NCI-H2227 (cell line): ENCODE measurements at regions not wholly inside any gene's neighbourhood (a gene's known extent, or its start where the extent isn't known, plus 50 kb on each side); places are given as distances from the start of the nearest gene placed in this dataset.
"Not testable (repeated sequence)": the region's sequence is repeated elsewhere in the genome, so short reads cannot be mapped to it uniquely, and the experiment has no call there.

Experiments
- DNase-seq: peaks from one replicate; lab custom pipeline; 2025; ENCODE audit not compliant: unreplicated experiment; lab: John Stamatoyannopoulos, UW

- no peak for DNase-seq
Observed at GRCh38 chr5:39774605-39775004, 349.8 kb upstream of the DAB2 start.

GRCh38 chr5:39772307-39772706 lies 347.5 kb upstream of the DAB2 start:
- DNase-seq: no peak

DNA sequence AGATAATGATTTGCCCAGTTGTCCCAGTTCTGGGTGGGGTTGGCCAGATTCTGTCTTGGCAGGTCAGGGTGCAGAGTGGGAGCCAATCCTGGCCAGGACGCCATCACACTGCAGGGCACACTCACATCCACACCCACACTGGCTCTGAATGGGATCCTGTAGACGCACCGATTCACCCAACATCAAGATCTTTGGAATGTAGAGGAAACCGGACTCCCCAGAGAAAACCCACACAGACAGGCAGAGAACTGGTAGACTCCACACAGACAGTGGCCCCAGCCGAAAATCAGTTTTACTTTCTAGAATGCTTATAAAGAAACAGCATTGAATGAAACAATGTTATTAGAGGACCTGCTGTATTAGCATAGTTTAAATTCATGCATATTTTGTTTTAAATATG lies 343.1 kb upstream of the DAB2 start:
- no peak for DNase-seq

DNA sequence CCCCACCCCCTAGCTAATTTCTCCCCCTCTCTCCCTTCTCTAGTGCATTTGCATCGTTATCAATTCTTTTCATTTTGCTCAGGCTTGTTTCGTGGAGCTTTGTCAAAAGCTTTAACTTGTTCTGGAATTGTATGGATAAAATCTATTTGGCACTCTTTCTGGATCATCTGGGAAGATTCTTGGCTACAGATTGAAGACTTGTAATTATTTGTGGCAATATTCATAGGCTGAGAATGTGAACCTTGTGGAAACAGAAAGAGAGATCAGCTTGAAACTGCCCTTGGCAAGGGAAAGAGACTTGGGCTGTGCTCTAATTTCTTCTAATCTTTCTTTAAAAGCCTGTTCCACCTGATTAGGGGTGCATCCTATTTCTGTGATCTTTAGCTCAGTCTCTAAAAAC lies 340.6 kb upstream of the DAB2 start:
- DNase-seq: no peak

DNA sequence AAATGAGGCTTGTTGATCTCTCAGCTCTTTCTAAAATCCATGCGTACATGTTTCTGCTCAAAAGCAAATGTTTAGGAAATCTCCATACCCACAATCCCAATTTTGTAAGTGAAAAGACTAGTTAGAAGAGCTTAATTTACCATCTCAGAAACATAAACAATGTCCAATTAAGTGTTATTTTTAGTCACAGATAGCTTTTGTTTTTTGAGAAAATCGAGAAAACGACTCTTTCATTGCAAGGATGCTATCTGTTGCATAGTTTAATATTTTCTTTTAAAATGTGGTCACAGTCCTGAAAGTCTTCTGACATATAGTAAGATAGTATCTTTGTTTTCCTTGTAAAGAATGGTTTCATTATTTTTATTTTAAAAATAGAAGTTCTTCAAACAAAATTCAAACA lies 338.0 kb upstream of the DAB2 start:
- DNase-seq: no peak

- no peak for DNase-seq
Observed at GRCh38 chr5:39761199-39761950, 336.6 kb upstream of the DAB2 start.

GRCh38 chr5:39760385-39761198 lies 335.8 kb upstream of the DAB2 start:
- no peak for DNase-seq

DNA sequence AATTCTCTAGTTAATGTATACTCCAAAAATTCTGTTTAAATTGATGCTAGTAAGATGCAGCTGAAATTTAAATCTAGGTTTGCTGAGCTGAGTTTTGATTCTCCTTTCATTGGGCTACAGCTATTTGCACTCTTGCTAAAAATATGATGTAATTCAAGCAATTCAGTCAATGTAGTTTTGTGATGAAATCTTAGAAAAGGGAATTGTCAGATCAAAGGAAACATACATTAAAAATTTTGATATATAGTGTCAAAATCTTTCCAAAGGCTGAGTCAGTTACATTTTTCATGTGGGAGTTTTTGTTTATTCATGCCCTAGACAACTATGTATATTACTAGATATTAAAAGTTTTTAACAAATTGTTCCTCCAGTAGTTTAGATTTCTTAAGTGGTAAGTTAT lies 334.9 kb upstream of the DAB2 start:
- no peak for DNase-seq

DNA sequence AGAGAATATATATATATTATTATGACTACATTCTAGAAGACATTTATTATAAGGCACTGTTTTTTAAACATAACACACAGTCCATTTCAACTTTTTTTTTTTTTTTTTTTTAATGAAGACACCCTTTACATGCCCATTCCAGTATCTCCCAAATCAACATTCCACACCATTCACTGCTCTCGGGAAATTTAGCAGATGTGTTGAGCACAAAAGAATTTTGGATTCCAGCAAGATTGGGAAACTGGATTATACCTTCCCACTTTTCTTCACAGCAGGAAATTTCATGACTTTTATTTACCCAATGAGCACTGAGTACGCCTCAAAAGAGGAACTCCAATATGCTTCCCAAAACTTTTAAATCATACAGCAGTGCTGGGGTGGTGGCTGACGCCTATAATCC lies 333.6 kb upstream of the DAB2 start:
- no peak for DNase-seq

GRCh38 chr5:39757131-39757530 lies 332.4 kb upstream of the DAB2 start:
- no peak for DNase-seq

DNA sequence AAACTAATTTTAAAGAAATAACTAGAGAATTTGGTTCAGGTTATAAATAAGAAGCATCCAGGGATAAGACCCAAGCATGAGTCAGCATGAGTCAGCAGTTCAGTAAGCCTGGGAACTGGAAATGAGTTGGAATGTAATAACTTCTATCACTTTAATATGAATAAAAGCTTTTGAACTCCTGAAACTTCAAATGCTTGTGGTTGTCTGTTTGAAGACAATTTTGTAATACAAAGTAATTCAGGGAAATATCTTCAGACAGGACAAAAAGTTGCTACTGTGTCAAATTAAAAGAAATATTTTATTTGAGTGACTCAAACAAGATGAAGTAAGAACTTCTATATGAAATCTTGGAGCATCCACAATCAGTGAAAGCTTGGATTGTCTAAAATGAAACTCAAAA lies 331.2 kb upstream of the DAB2 start:
- no peak for DNase-seq

GRCh38 chr5:39755452-39755851 lies 330.7 kb upstream of the DAB2 start:
- no peak for DNase-seq

GRCh38 chr5:39753747-39754146 lies 329.0 kb upstream of the DAB2 start:
- not testable (repeated sequence) for DNase-seq

DNA sequence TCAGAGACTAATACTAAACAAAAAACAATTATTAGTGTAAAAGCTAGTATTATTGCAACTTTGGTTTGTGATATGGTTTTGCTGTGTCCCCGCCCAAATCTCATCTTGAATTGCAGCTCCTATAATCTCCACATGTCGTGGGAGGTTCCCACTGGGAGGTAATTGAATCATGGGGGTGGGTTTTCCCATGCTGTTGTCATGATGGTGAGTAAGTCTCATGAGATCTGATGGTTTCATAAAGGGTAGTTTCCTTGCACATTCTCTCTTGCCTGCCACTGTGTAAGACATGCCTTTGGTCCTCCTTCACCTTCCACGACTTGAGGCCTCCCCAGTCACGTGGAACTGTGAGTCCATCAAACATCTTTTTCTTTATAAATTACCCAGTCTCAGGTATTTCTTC lies 325.9 kb upstream of the DAB2 start:
- DNase-seq: no peak

GRCh38 chr5:39742916-39743315 lies 318.1 kb upstream of the DAB2 start:
- DNase-seq: no peak

GRCh38 chr5:39740404-39740803 lies 315.6 kb upstream of the DAB2 start:
- no peak for DNase-seq

DNA sequence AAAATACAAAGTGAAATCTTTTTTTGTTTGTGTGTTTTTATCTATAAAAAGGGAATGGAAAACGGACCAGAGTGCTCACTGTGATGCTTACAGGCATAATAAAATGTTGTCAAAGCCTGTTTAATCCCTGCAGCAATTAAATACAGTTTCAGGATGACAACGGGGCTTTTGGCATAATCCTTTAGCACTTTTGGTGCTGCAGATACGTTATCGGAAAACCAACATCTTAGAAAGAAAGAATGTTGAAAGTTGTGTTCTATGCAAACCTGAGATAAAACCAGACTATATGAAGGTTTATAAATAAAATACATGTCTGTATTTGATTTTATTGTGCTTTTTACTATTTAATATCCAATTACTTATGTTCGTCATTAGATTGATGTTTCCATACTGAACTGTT lies 307.4 kb upstream of the DAB2 start:
- no peak for DNase-seq

- DNase-seq: no peak
Observed at GRCh38 chr5:39730699-39731098, 305.9 kb upstream of the DAB2 start.

DNA sequence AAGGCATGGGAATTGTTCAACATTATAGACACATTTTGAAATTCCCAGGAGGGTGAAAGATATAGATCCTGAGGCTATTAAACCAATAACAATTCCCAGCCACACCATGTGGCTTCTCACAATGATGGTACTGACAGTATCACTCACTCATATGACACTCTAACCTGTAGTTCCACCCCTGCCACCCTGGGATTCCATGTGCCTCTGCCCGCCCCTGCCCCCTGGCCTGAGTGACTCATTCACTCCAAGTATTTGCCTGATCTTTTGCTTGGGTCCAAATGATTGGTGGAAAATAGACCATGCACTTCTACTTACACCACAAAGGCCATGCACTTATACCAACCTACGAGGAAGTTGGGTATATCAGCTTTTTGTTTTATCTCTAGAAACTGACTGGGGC lies 305.2 kb upstream of the DAB2 start:
- no peak for DNase-seq

DNA sequence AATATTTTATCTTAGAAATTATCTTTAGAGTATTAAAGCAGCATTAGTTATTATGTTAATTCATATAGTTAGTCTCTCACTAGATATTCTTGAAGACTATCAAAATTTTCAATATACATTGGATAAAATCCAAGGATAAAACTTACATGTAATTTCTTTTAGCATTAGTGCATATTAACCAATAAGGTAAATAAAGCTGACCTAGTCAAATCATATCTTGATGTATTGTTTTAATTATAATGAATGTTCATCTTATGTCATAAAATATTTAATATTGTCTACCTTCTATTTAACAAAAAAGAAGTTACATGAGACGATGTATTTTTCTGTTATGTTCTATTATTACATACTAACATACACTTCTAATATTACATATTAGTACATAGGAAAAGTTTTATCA lies 301.7 kb upstream of the DAB2 start:
- no peak for DNase-seq

GRCh38 chr5:39721394-39721793 lies 296.6 kb upstream of the DAB2 start:
- no peak for DNase-seq

GRCh38 chr5:39720136-39720535 lies 295.4 kb upstream of the DAB2 start:
- DNase-seq: no peak
